ENCODE measurements at regions not wholly inside any gene's neighbourhood (a gene's known extent, or its start where the extent isn't known, plus 50 kb on each side); places are given as distances from the start of the nearest gene placed in this dataset.
A peak's percentile ranks its signal among the peaks of the same experiment; 100 is the strongest.

DNA sequence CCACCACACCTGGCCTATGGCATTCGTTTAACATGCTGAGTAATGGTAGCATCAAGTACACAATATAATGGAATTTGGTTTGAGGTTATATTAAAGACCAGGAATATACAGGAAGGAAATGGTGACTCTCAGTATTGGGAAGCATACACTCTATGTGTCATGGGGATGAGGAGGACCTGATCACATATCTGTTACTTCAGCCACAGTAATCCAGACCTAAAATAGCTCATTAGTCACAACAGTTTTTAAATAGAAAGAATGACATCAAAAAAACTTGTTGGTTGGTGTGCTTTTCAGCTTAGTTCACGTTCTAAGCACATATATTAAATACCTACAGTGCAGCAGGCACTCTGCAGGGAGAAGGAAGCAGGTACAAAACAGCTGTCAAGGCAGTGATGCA is 52.5 kb upstream of the ATP2C1 start:
- Histone ChIP-seq H2BK12ac (ENCODE audit: insufficient read length, low read depth, low read length) (no peak overlapping the region), H3K23ac (ENCODE audit: insufficient read length, low read depth, low read length) (no peak overlapping the region), H4K5ac (ENCODE audit: insufficient read length, low read depth, low read length) (no peak overlapping the region), H3K4me1 (ENCODE audit: insufficient read depth, low read length) (peaks cover 10% of the 10 kb centered on the region; the same call in 1 of the 2 replicates), H4K8ac (replicated peaks; ENCODE audit: insufficient read length, low read depth, low read length) (no peak overlapping the region), H2BK5ac (ENCODE audit: insufficient read length, low read length) (no peak overlapping the region), H3K56ac (ENCODE audit: insufficient read length, low read depth, low read length) (no peak overlapping the region), H2AK5ac (ENCODE audit: insufficient read length, low read length) (no peak overlapping the region), H2BK15ac (ENCODE audit: low read depth, low read length) (no peak overlapping the region), H3K14ac (ENCODE audit: insufficient read depth, low read length) (no peak overlapping the region), H3K79me2 (ENCODE audit: insufficient read depth, low read length) (no peaks in the 10 kb centered on the region), H3K4ac (ENCODE audit: low read depth, low read length) (no peak overlapping the region), H3K18ac (ENCODE audit: insufficient read length, low read depth, low read length) (no peak overlapping the region), H3K27ac (ENCODE audit: insufficient read length, low read depth, low read length) (no peak overlapping the region), H3K23me2 (ENCODE audit: insufficient read length, low read depth, low read length, poor library complexity, severe bottlenecking) (no peaks in the 10 kb centered on the region), H4K20me1 (ENCODE audit: control insufficient read depth, insufficient read depth, insufficient read length) (no peaks in the 10 kb centered on the region), H3K27me3 (ENCODE audit: insufficient read depth, low read length) (no peaks in the 10 kb centered on the region), H3K9ac (ENCODE audit: extremely low read depth, insufficient read length, low read length) (no peak overlapping the region), H3K4me2 (ENCODE audit: insufficient read depth, insufficient read length, low read length) (no peak overlapping the region), H2BK20ac (ENCODE audit: low read depth, low read length, poor library complexity, severe bottlenecking) (no peak overlapping the region), H4K91ac (ENCODE audit: insufficient read length, low read depth, low read length) (no peak overlapping the region), H3K9me3 (ENCODE audit: control insufficient read depth, low read depth, low read length) (no peaks in the 10 kb centered on the region), H3T11ph (ENCODE audit: low read length) (no peak overlapping the region), H2AFZ (ENCODE audit: low read length) (no peak overlapping the region), H2BK120ac (ENCODE audit: low read depth, low read length, poor library complexity, severe bottlenecking) (no peak overlapping the region), H3K79me1 (ENCODE audit: insufficient read depth, low read depth, low read length, poor library complexity, severe bottlenecking) (no peaks in the 10 kb centered on the region)
- H3K36me3 Mint-ChIP-seq (ENCODE audit: insufficient read depth in 1 of 3, low read depth in 3 of 3), result no peaks in the 10 kb centered on the region
- TF ChIP-seq, protein P1, sequence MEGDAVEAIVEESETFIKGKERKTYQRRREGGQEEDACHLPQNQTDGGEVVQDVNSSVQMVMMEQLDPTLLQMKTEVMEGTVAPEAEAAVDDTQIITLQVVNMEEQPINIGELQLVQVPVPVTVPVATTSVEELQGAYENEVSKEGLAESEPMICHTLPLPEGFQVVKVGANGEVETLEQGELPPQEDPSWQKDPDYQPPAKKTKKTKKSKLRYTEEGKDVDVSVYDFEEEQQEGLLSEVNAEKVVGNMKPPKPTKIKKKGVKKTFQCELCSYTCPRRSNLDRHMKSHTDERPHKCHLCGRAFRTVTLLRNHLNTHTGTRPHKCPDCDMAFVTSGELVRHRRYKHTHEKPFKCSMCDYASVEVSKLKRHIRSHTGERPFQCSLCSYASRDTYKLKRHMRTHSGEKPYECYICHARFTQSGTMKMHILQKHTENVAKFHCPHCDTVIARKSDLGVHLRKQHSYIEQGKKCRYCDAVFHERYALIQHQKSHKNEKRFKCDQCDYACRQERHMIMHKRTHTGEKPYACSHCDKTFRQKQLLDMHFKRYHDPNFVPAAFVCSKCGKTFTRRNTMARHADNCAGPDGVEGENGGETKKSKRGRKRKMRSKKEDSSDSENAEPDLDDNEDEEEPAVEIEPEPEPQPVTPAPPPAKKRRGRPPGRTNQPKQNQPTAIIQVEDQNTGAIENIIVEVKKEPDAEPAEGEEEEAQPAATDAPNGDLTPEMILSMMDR (conservative IDR thresholded peaks at IDR 0.05), result no peak
- DNase-seq, result no peak
- WGBS (ENCODE audit: extremely low coverage, insufficient read length, low lambda C conversion rate), result no CpG with 5 or more reads among the region's 2 CpGs
- H3K4me3 Mint-ChIP-seq, result no peak overlapping the region
- no peaks in the 10 kb centered on the region; a peak in 1 of 5 replicates for H3K9me3 Mint-ChIP-seq
- H3K4me1 Mint-ChIP-seq, result peaks cover 35 to 45% of the 10 kb centered on the region in 2 experiments
- peak overlapping the region in 1 of 3 experiments; percentile 20; a peak in 1 of 7 replicates for H3K27ac Mint-ChIP-seq
- H3K27me3 Mint-ChIP-seq (ENCODE audit: low read depth), result no peaks in the 10 kb centered on the region
